ENCODE measurements at regions not wholly inside any gene's neighbourhood (a gene's known extent, or its start where the extent isn't known, plus 50 kb on each side); places are given as distances from the start of the nearest gene placed in this dataset.

GRCh38 chr11:69903211-69903610 is 84.0 kb upstream of the FGF3 start:
- TF ChIP-seq CTCF (IDR thresholded peaks at IDR 0.05; ENCODE audit: low read depth, low read length) (no peak), EZH2phosphoT487 (IDR thresholded peaks at IDR 0.05; ENCODE audit: low read depth) (no peak)
